ENCODE measurements at regions not wholly inside any gene's neighbourhood (a gene's known extent, or its start where the extent isn't known, plus 50 kb on each side); places are given as distances from the start of the nearest gene placed in this dataset.

GRCh38 chr21:24225431-24225830 is 1381.8 kb downstream of the MRPL39 start:
- TF ChIP-seq CTCF (IDR thresholded peaks at IDR 0.05): no peak
- Histone ChIP-seq H3K27me3 (ENCODE audit: insufficient read depth in 3 of 3, low read length in 2 of 3) (no peaks in the 10 kb centered on the region), H3K4me3 (no peak overlapping the region), H3K36me3 (ENCODE audit: insufficient read depth in 1 of 2, low read depth in 1 of 2) (no peaks in the 10 kb centered on the region), H3K4me1 (no peaks in the 10 kb centered on the region), H3K9me3 (peaks cover 6% of the 10 kb centered on the region), H3K27ac (no peak overlapping the region)
- ATAC-seq: no peak
- WGBS, 3 donors: 50 to 72% (median 66%) methylated on average over 1 of the region's 1 CpG
- no peak for DNase-seq
- intact Hi-C loops (cut with DNase I): no loop called here

- peaks cover 6% of the 10 kb centered on the region for H3K9me3 ChIP-seq
- no peaks in the 10 kb centered on the region for H3K27me3 ChIP-seq (ENCODE audit: insufficient read depth in 3 of 3, low read length in 2 of 3)
- no peaks in the 10 kb centered on the region for H3K4me1 ChIP-seq
- no peak overlapping the region for H3K4me3 ChIP-seq
- H3K36me3 ChIP-seq (ENCODE audit: insufficient read depth in 1 of 2, low read depth in 1 of 2): no peaks in the 10 kb centered on the region
- 72 to 74% (median 74%) methylated on average over 4 of the region's 4 CpGs for WGBS, 3 donors
- TF ChIP-seq CTCF (IDR thresholded peaks at IDR 0.05): no peak
- DNase-seq: no peak
- no peak overlapping the region for H3K27ac ChIP-seq
- ATAC-seq: no peak
- intact Hi-C loops (cut with DNase I): no loop called here
Measured at GRCh38 chr21:24224422-24224821, 1382.9 kb downstream of the MRPL39 start.

- Histone ChIP-seq H3K4me1 (no peaks in the 10 kb centered on the region), H3K9me3 (peaks cover 6% of the 10 kb centered on the region), H3K36me3 (ENCODE audit: insufficient read depth in 1 of 2, low read depth in 1 of 2) (no peaks in the 10 kb centered on the region), H3K27me3 (ENCODE audit: insufficient read depth in 3 of 3, low read length in 2 of 3) (no peaks in the 10 kb centered on the region), H3K4me3 (no peak overlapping the region), H3K27ac (no peak overlapping the region)
- no peak for TF ChIP-seq CTCF (IDR thresholded peaks at IDR 0.05)
- ATAC-seq (no peak), DNase-seq (no peak)
- WGBS, 3 donors: 21 to 37% (median 22%) methylated on average over 2 of the region's 2 CpGs
- intact Hi-C loops (cut with DNase I): no loop called here
Measured at GRCh38 chr21:24223624-24224023, 1383.7 kb downstream of the MRPL39 start.

GRCh38 chr21:24222676-24223075 is 1384.6 kb downstream of the MRPL39 start:
- DNase-seq: no peak
- no peak for ATAC-seq
- H3K27ac ChIP-seq: no peak overlapping the region
- no peak for TF ChIP-seq CTCF (IDR thresholded peaks at IDR 0.05)
- no peaks in the 10 kb centered on the region for H3K36me3 ChIP-seq (ENCODE audit: insufficient read depth in 1 of 2, low read depth in 1 of 2)
- H3K4me1 ChIP-seq: no peaks in the 10 kb centered on the region
- peaks cover 5% of the 10 kb centered on the region for H3K9me3 ChIP-seq
- 49 to 72% (median 60%) methylated on average over 3 of the region's 3 CpGs for WGBS, 3 donors
- intact Hi-C loops (cut with DNase I): no loop called here
- no peak overlapping the region for H3K4me3 ChIP-seq
- no peaks in the 10 kb centered on the region for H3K27me3 ChIP-seq (ENCODE audit: insufficient read depth in 3 of 3, low read length in 2 of 3)

- WGBS, 3 donors: 30 to 51% (median 32%) methylated on average over 2 of the region's 2 CpGs
- no peak for TF ChIP-seq CTCF (IDR thresholded peaks at IDR 0.05)
- DNase-seq: no peak
- no peak overlapping the region for H3K4me3 ChIP-seq
- H3K36me3 ChIP-seq (ENCODE audit: insufficient read depth in 1 of 2, low read depth in 1 of 2): no peaks in the 10 kb centered on the region
- no peaks in the 10 kb centered on the region for H3K27me3 ChIP-seq (ENCODE audit: insufficient read depth in 3 of 3, low read length in 2 of 3)
- H3K27ac ChIP-seq: no peak overlapping the region
- intact Hi-C loops (cut with DNase I): no loop called here
- H3K9me3 ChIP-seq: no peaks in the 10 kb centered on the region
- ATAC-seq: no peak
- H3K4me1 ChIP-seq: no peaks in the 10 kb centered on the region
Measured at GRCh38 chr21:24220446-24220845, 1386.8 kb downstream of the MRPL39 start.

Data from psoas muscle (tissue), 7 donors.